SK-N-SH treated with all-trans-retinoic acid at 6 μM for 48 hours (cell line): ENCODE measurements at regions not wholly inside any gene's neighbourhood (a gene's known extent, or its start where the extent isn't known, plus 50 kb on each side); places are given as distances from the start of the nearest gene placed in this dataset.

Experiments
- ARNTL ChIP-seq: fragments of 450-650 bp; formaldehyde crosslinking; IDR thresholded peaks from 2 replicates; pipeline ENCODE4 v1.5.0; 2020; ENCODE audit warnings: low read depth, mild to moderate bottlenecking, moderate library complexity, borderline replicate concordance
- RARB ChIP-seq: fragments of 250-450 bp; sonication (Bioruptor Pico); IDR thresholded peaks from 2 replicates; pipeline ENCODE4 v1.8.0; 2021; ENCODE audit warnings: mild to moderate bottlenecking, moderate library complexity

DNA sequence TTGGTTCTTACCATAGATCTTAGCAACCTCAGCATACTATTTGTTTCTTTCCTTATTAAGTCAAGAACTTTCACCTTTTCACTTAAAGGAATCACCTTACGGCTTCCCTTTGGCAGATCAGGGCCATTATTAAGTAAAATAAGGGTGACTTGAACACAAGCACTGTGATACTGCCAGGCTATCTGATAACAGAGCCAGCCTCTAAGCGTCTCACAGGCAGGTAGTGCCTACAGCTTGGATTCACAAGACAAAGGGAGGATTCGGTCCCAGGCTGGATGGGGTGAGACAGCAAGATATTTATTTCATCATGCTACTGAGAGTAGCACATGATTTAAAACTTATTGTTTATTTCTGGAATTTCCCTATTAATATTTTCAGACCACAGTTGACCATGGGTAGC lies 218.6 kb downstream of the FOXO1 start:
- no peak for TF ChIP-seq RARB
- no peak for TF ChIP-seq ARNTL (CRISPR knock-in tag)
